ENCODE measurements at regions not wholly inside any gene's neighbourhood (a gene's known extent, or its start where the extent isn't known, plus 50 kb on each side); places are given as distances from the start of the nearest gene placed in this dataset.
A peak's percentile ranks its signal among the peaks of the same experiment; 100 is the strongest.
"Not testable (repeated sequence)": the region's sequence is repeated elsewhere in the genome, so short reads cannot be mapped to it uniquely, and the experiment has no call there.

DNA sequence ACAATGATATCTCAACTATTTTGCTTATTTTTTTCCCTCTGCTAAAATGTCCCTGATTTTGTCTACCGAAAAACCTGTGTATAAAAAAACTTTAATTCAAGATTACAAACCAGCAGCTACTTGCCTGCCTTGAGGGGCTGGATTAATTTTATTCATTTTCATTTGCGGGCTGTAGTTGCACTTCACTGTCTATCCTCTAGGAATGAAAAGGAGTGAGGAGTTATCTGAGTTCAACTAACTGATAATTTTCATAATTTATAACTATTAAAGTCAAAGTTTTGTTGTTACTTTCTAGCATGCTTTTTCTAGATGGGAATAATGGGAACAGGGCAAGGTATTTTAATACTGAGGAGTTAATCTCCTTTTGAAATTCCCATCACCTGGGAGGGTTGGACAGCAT is 50.3 kb upstream of the AGTPBP1 start:
- not testable (repeated sequence) for H3K27me3 ChIP-seq (ENCODE audit: control insufficient read depth in 3 of 3, insufficient read depth in 3 of 3, low read length in 3 of 3); FAIRE-seq; H3K4me3 ChIP-seq (ENCODE audit: low read depth in 1 of 3, low read length in 3 of 3); H3K4me1 ChIP-seq (ENCODE audit: control insufficient read depth in 3 of 3, insufficient read depth in 2 of 3, low read depth in 1 of 3, low read length in 2 of 3); H3K36me3 ChIP-seq (ENCODE audit: control insufficient read depth in 3 of 3, insufficient read depth in 2 of 3, low read depth in 1 of 3, low read length in 3 of 3); H3K27ac ChIP-seq (ENCODE audit: low read depth in 1 of 3, low read length in 2 of 3); H3K9me3 ChIP-seq (ENCODE audit: control insufficient read depth in 2 of 2, insufficient read depth in 1 of 2, low read depth in 1 of 2, low read length in 1 of 2); DNase-seq
- 74 to 85% (median 76%) methylated on average over 2 of the region's 2 CpGs for WGBS, 3 donors

- not testable (repeated sequence) for H3K4me1 ChIP-seq (ENCODE audit: control insufficient read depth in 3 of 3, insufficient read depth in 2 of 3, low read depth in 1 of 3, low read length in 2 of 3); H3K27ac ChIP-seq (ENCODE audit: low read depth in 1 of 3, low read length in 2 of 3); H3K4me3 ChIP-seq (ENCODE audit: low read depth in 1 of 3, low read length in 3 of 3); H3K9me3 ChIP-seq (ENCODE audit: control insufficient read depth in 2 of 2, insufficient read depth in 1 of 2, low read depth in 1 of 2, low read length in 1 of 2); H3K27me3 ChIP-seq (ENCODE audit: control insufficient read depth in 3 of 3, insufficient read depth in 3 of 3, low read length in 3 of 3); FAIRE-seq; H3K36me3 ChIP-seq (ENCODE audit: control insufficient read depth in 3 of 3, insufficient read depth in 2 of 3, low read depth in 1 of 3, low read length in 3 of 3); DNase-seq
- 55 to 56% (median 56%) methylated on average over 6 of the region's 6 CpGs for WGBS, 3 donors
These were observed 61.4 kb upstream of the AGTPBP1 start for GRCh38 chr9:85802978-85803695.

DNA sequence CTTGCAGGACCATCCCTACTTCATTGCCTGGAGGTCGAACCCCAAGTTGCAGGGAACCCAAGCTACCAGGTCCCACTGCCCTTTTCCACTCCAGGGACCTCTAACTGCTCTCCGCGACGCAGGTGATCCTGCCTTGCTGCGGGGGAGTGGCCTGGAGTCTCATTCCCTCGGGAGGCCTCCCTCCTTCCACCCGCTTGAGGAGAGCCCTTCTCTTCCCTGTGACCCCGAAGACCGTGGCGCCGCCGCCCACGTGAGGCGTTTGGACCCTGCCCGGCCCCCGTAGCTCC is 63.0 kb upstream of the AGTPBP1 start:
- H3K36me3 ChIP-seq (ENCODE audit: control insufficient read depth in 3 of 3, insufficient read depth in 2 of 3, low read depth in 1 of 3, low read length in 3 of 3); DNase-seq; H3K9me3 ChIP-seq (ENCODE audit: control insufficient read depth in 2 of 2, insufficient read depth in 1 of 2, low read depth in 1 of 2, low read length in 1 of 2); H3K4me1 ChIP-seq (ENCODE audit: control insufficient read depth in 3 of 3, insufficient read depth in 2 of 3, low read depth in 1 of 3, low read length in 2 of 3); H3K27me3 ChIP-seq (ENCODE audit: control insufficient read depth in 3 of 3, insufficient read depth in 3 of 3, low read length in 3 of 3); FAIRE-seq: not testable (repeated sequence)
- WGBS, 3 donors: 1 to 2% (median 1%) methylated on average over 10 to 16 of the region's 16 CpGs
- H3K27ac ChIP-seq (ENCODE audit: low read depth in 1 of 3, low read length in 2 of 3): peak overlapping the region; percentile 14 to 82 (median 82)
- peak overlapping the region; percentile 46 to 83 (median 72) for H3K4me3 ChIP-seq (ENCODE audit: low read depth in 1 of 3, low read length in 3 of 3)

DNA sequence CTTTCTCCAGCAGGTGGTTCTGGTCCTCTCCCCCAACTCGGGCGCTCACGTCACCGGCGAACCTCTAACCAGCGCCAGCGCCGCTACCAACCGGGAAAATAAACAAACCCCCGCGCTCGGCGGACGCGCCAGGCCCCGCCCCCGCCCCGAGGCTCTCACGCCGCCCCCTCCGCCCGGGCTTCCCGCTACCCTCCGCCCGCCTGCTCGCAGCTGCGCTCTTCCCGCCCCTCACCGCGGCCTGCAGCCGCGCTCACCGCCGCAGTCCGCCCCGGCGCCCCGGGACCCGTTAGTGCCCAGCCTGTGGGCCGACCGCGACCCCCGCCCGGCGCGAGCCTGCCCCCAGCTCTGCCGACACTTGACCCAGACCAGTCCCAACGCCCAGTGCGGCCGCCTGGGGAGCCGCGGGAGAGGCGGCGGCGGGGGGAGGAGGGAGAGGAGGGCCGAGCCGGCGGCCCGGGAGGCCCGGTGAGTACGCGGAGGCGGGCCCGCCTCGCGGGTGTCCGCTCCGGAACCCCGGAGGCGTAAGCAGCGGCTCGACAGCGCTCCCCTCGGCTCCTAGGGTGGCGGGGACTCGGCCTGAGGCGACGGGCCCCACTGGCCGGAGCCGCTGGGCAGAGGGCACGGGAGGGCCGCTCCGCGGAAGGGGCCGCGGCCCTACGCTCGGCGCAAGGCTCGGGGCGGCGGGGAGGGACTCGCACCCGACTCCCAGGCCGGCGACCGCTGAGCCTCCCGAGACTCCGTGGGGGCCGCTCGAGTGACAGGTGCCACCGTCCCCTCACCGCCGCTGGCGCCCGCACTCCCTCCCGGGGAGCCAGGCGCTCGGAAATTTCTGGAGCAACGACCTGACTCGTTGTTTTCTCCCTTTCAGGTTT is 63.6 kb upstream of the AGTPBP1 start:
- Histone ChIP-seq H3K4me3 (ENCODE audit: low read depth in 1 of 3, low read length in 3 of 3) (peak overlapping the region; percentile 72 to 83 (median 74)), H3K27ac (ENCODE audit: low read depth in 1 of 3, low read length in 2 of 3) (peak overlapping the region; percentile 74 to 86 (median 82))
- H3K27me3 ChIP-seq (ENCODE audit: control insufficient read depth in 3 of 3, insufficient read depth in 3 of 3, low read length in 3 of 3); H3K36me3 ChIP-seq (ENCODE audit: control insufficient read depth in 3 of 3, insufficient read depth in 2 of 3, low read depth in 1 of 3, low read length in 3 of 3); H3K9me3 ChIP-seq (ENCODE audit: control insufficient read depth in 2 of 2, insufficient read depth in 1 of 2, low read depth in 1 of 2, low read length in 1 of 2); FAIRE-seq; H3K4me1 ChIP-seq (ENCODE audit: control insufficient read depth in 3 of 3, insufficient read depth in 2 of 3, low read depth in 1 of 3, low read length in 2 of 3): not testable (repeated sequence)
- 0% methylated on average over 47 to 111 of the region's 111 CpGs for WGBS, 3 donors
- peak; percentile 65 to 89 for DNase-seq

DNA sequence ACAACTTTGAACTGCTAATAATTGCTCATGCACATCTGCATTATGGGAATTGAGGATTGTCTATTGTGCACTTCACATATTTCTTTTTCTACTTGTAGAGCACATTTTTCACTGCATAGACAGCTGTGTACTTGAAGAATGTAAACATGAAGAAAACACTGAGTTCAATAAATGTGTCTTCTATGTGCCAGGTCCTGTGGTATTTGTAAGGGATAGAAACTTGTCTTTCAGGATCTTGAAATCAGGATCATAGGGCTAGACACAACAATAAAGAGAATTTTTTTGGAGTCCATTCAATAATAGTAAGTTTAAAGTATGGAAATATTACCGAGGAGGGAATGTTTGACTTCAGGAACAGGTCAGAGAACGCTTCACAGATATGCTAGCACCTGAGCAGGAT is 66.6 kb upstream of the AGTPBP1 start:
- not testable (repeated sequence) for H3K4me3 ChIP-seq (ENCODE audit: low read depth in 1 of 3, low read length in 3 of 3); DNase-seq; FAIRE-seq; H3K27ac ChIP-seq (ENCODE audit: low read depth in 1 of 3, low read length in 2 of 3); H3K27me3 ChIP-seq (ENCODE audit: control insufficient read depth in 3 of 3, insufficient read depth in 3 of 3, low read length in 3 of 3); H3K9me3 ChIP-seq (ENCODE audit: control insufficient read depth in 2 of 2, insufficient read depth in 1 of 2, low read depth in 1 of 2, low read length in 1 of 2); H3K4me1 ChIP-seq (ENCODE audit: control insufficient read depth in 3 of 3, insufficient read depth in 2 of 3, low read depth in 1 of 3, low read length in 2 of 3)
- peaks cover 0 to 12% (median 0%) of the 10 kb centered on the region in 3 donors for H3K36me3 ChIP-seq (ENCODE audit: control insufficient read depth in 3 of 3, insufficient read depth in 2 of 3, low read depth in 1 of 3, low read length in 3 of 3)
- WGBS, 3 donors: 89 to 96% (median 92%) methylated on average over 2 of the region's 2 CpGs

DNA sequence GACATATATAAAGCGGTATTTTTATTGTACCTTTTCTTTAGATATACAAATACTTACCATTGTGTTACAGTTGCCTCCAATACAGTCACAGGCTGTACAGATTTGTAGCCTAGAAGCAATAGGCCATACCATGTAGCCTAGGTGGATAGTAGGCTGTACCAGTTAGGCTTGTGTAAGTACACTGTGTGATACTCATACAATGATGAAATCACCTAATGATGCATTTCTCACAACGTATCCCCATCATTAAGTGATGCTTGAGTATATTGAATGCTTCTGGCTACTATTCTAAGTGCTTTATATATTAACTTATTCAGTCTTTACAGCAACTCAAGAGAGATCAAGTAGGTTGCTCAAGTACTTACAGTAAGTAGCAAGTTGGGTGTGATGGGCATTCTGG is 71.6 kb upstream of the AGTPBP1 start:
- H3K27me3 ChIP-seq (ENCODE audit: control insufficient read depth in 3 of 3, insufficient read depth in 3 of 3, low read length in 3 of 3); H3K4me3 ChIP-seq (ENCODE audit: low read depth in 1 of 3, low read length in 3 of 3); H3K27ac ChIP-seq (ENCODE audit: low read depth in 1 of 3, low read length in 2 of 3); H3K36me3 ChIP-seq (ENCODE audit: control insufficient read depth in 3 of 3, insufficient read depth in 2 of 3, low read depth in 1 of 3, low read length in 3 of 3); FAIRE-seq; DNase-seq; H3K4me1 ChIP-seq (ENCODE audit: control insufficient read depth in 3 of 3, insufficient read depth in 2 of 3, low read depth in 1 of 3, low read length in 2 of 3); H3K9me3 ChIP-seq (ENCODE audit: control insufficient read depth in 2 of 2, insufficient read depth in 1 of 2, low read depth in 1 of 2, low read length in 1 of 2): not testable (repeated sequence)
- 89 to 96% (median 93%) methylated on average over 2 of the region's 2 CpGs for WGBS, 3 donors

- H3K27ac ChIP-seq (ENCODE audit: low read depth in 1 of 3, low read length in 2 of 3); H3K27me3 ChIP-seq (ENCODE audit: control insufficient read depth in 3 of 3, insufficient read depth in 3 of 3, low read length in 3 of 3); H3K36me3 ChIP-seq (ENCODE audit: control insufficient read depth in 3 of 3, insufficient read depth in 2 of 3, low read depth in 1 of 3, low read length in 3 of 3); DNase-seq; H3K9me3 ChIP-seq (ENCODE audit: control insufficient read depth in 2 of 2, insufficient read depth in 1 of 2, low read depth in 1 of 2, low read length in 1 of 2); H3K4me3 ChIP-seq (ENCODE audit: low read depth in 1 of 3, low read length in 3 of 3); FAIRE-seq; H3K4me1 ChIP-seq (ENCODE audit: control insufficient read depth in 3 of 3, insufficient read depth in 2 of 3, low read depth in 1 of 3, low read length in 2 of 3): not testable (repeated sequence)
These were observed 73.0 kb upstream of the AGTPBP1 start for GRCh38 chr9:85814800-85815199.

DNA sequence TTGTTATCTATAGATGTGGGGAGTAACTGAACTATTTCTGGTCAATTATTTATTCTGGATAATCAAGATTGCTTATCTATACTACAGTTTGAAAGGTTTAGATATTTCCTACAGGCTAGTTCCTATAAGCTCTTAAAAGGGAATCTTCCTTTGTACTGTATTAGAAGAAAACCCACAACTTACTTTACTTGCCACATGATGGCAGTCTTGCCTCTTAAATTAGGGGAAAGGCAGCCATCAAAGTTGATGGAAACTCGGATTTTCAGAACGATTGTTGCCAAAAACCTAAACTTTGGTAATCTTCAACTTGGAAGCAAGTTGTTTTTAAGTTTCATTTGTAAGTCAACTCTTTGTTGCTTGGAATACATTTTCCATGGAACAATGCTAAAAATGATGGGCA is 77.2 kb upstream of the AGTPBP1 start:
- FAIRE-seq (peak; percentile 77), DNase-seq (peak in 1 of 2 donors; percentile 13)
- H3K4me3 ChIP-seq (ENCODE audit: low read depth in 1 of 3, low read length in 3 of 3); H3K27me3 ChIP-seq (ENCODE audit: control insufficient read depth in 3 of 3, insufficient read depth in 3 of 3, low read length in 3 of 3); H3K36me3 ChIP-seq (ENCODE audit: control insufficient read depth in 3 of 3, insufficient read depth in 2 of 3, low read depth in 1 of 3, low read length in 3 of 3); H3K27ac ChIP-seq (ENCODE audit: low read depth in 1 of 3, low read length in 2 of 3); H3K9me3 ChIP-seq (ENCODE audit: control insufficient read depth in 2 of 2, insufficient read depth in 1 of 2, low read depth in 1 of 2, low read length in 1 of 2); H3K4me1 ChIP-seq (ENCODE audit: control insufficient read depth in 3 of 3, insufficient read depth in 2 of 3, low read depth in 1 of 3, low read length in 2 of 3): not testable (repeated sequence)
- 1 to 6% (median 4%) methylated on average over 2 of the region's 2 CpGs for WGBS, 3 donors

All from small intestine (tissue), 7 donors.